KMS-11 (cell line): ENCODE measurements at regions not wholly inside any gene's neighbourhood (a gene's known extent, or its start where the extent isn't known, plus 50 kb on each side); places are given as distances from the start of the nearest gene placed in this dataset.
"Not testable (repeated sequence)": the region's sequence is repeated elsewhere in the genome, so short reads cannot be mapped to it uniquely, and the experiment has no call there.

ENCODE experiments used
- H2AFZ ChIP-seq: fragments of 200-600 bp; sonication (generic); 2 replicates; pipeline ENCODE4 v1.6.1; 2016; ENCODE audit warnings: antibody characterized with exemption, mixed run types, low read depth
- H3K27ac ChIP-seq: fragments of 200-600 bp; sonication (generic); 2 replicates; pipeline ENCODE4 v1.6.1; 2016; ENCODE audit warnings: mild to moderate bottlenecking, mixed run types
- H3K27me3 ChIP-seq: fragments of 200-600 bp; sonication (generic); 2 replicates; pipeline ENCODE4 v1.6.1; 2017; ENCODE audit warnings: mild to moderate bottlenecking, low read depth, mixed run types, moderate library complexity; ENCODE audit not compliant: insufficient read depth
- H3K36me3 ChIP-seq: fragments of 200-600 bp; sonication (generic); 2 replicates; pipeline ENCODE4 v1.6.1; 2017; ENCODE audit warnings: mild to moderate bottlenecking, mixed run types; ENCODE audit not compliant: insufficient read depth
- H3K4me1 ChIP-seq: fragments of 200-600 bp; sonication (generic); 2 replicates; pipeline ENCODE4 v1.6.1; 2016; ENCODE audit warnings: mild to moderate bottlenecking, low read depth, mixed run types; ENCODE audit not compliant: poor library complexity, severe bottlenecking
- H3K4me2 ChIP-seq: fragments of 200-600 bp; sonication (generic); 2 replicates; pipeline ENCODE4 v1.7.0; 2016; ENCODE audit warnings: mild to moderate bottlenecking, mixed run types
- H3K4me3 ChIP-seq: fragments of 200-600 bp; sonication (generic); IDR thresholded peaks from 2 replicates; pipeline ENCODE4 v1.6.1; 2017; ENCODE audit warnings: low read depth, low read length, mixed read lengths; ENCODE audit not compliant: insufficient read depth
- H3K79me2 ChIP-seq: fragments of 200-600 bp; sonication (generic); 2 replicates; pipeline ENCODE4 v1.6.1; 2016; ENCODE audit warnings: low read depth, mixed run types; ENCODE audit not compliant: insufficient read depth
- H3K9ac ChIP-seq: fragments of 200-600 bp; sonication (generic); 2 replicates; pipeline ENCODE4 v1.6.1; 2016; ENCODE audit warnings: mild to moderate bottlenecking, mixed run types
- H4K20me1 ChIP-seq: fragments of 200-600 bp; sonication (generic); 2 replicates; pipeline ENCODE4 v1.6.1; 2016; ENCODE audit warnings: mild to moderate bottlenecking, mixed run types; ENCODE audit not compliant: insufficient read depth
- CTCF ChIP-seq: fragments of 200-600 bp; sonication (generic); conservative IDR thresholded peaks from 2 replicates; pipeline ENCODE4 v1.6.1; 2017; ENCODE audit warnings: low read depth, mild to moderate bottlenecking, antibody characterized with exemption, low read length, moderate library complexity, mixed read lengths

GRCh38 chr12:84036912-84037311, 875.7 kb downstream of the SLC6A15 start:
- H3K4me2 ChIP-seq: no peak overlapping the region
- H3K27ac ChIP-seq: no peak overlapping the region
- H3K4me3 ChIP-seq: no peak overlapping the region
- H4K20me1 ChIP-seq: no peaks in the 10 kb centered on the region
- H3K27me3 ChIP-seq: no peaks in the 10 kb centered on the region
- TF ChIP-seq CTCF: no peak
- H3K36me3 ChIP-seq: no peaks in the 10 kb centered on the region
- no peaks in the 10 kb centered on the region for H3K4me1 ChIP-seq
- no peak overlapping the region for H3K9ac ChIP-seq
- no peaks in the 10 kb centered on the region for H3K79me2 ChIP-seq
- H2AFZ ChIP-seq: no peak overlapping the region

DNA sequence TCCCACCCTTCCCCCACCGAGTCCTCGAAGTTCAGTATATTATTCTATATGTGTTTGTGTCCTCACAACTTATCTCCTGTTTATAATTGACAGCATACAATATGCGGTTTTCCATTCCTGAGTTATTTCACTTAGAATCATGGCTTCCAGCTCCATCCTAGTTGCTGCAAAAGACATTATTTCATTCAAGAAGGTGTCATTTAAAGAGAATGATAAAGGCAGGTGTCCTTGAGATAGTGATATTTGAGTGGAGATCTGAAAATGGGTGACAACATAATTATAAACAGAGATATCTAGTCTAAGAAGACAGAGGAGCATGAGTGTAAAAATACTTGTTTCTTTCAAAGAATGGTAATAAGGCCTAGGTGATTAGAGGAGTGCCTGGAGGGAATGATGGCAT, 876.8 kb downstream of the SLC6A15 start:
- H2AFZ ChIP-seq: no peak overlapping the region
- H3K4me2 ChIP-seq: no peak overlapping the region

DNA sequence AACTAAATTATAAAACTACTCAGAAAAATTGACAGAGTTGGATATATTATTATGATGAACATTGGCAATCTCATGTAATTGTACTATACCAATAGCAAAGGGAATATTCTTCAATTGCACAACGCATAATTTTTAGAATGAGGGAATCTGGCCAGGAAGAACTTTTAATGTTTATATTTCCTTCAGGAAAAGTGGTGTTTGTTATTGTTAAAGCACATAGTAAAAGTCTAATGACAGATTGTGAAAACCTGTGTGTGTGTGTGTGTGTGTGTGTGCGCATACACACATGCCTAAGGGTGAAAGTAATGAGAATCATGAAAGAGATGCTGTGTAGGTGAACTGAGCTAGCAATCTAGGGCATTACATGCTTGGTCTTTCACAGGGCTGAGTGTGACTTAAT, 877.7 kb downstream of the SLC6A15 start:
- Histone ChIP-seq H3K4me1 (no peaks in the 10 kb centered on the region), H3K27ac (no peak overlapping the region), H3K79me2 (no peaks in the 10 kb centered on the region), H4K20me1 (no peaks in the 10 kb centered on the region), H3K4me2 (no peak overlapping the region), H3K27me3 (no peaks in the 10 kb centered on the region), H3K4me3 (no peak overlapping the region), H3K36me3 (no peaks in the 10 kb centered on the region), H3K9ac (no peak overlapping the region), H2AFZ (no peak overlapping the region)
- TF ChIP-seq CTCF: no peak

More for the DNA sequence above, 876.8 kb downstream of the SLC6A15 start:
- no peaks in the 10 kb centered on the region for H3K79me2 ChIP-seq
- no peak overlapping the region for H3K27ac ChIP-seq
- H3K4me1 ChIP-seq: no peaks in the 10 kb centered on the region
- no peaks in the 10 kb centered on the region for H4K20me1 ChIP-seq
- no peaks in the 10 kb centered on the region for H3K36me3 ChIP-seq
- no peaks in the 10 kb centered on the region for H3K27me3 ChIP-seq
- no peak overlapping the region for H3K4me3 ChIP-seq
- H3K9ac ChIP-seq: no peak overlapping the region
- TF ChIP-seq CTCF: no peak

DNA sequence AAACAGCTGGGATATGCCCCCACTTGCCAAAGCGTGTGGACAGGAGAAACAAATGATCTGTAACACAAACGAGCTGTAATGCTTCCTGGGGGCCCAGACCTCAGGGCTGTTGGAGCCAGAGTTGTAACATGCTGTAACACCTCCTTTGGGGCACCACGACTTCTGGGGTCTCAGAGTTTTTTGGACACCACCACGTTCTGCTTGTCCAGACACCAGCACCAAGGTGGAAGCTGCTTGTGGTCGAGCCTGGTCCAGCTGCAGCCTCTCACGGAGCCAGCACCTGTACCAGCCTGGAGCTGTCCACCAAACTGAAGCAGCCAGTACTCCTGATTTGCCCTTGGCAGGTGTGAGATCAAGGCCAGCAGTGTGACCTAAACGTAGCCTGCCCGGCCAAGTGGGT, 879.4 kb downstream of the SLC6A15 start:
- H2AFZ ChIP-seq: no peak overlapping the region
- no peak overlapping the region for H3K4me2 ChIP-seq
- no peaks in the 10 kb centered on the region for H4K20me1 ChIP-seq
- H3K27me3 ChIP-seq: no peaks in the 10 kb centered on the region
- no peaks in the 10 kb centered on the region for H3K36me3 ChIP-seq
- no peak overlapping the region for H3K4me3 ChIP-seq
- H3K9ac ChIP-seq: no peak overlapping the region
- no peak overlapping the region for H3K27ac ChIP-seq
- no peaks in the 10 kb centered on the region for H3K4me1 ChIP-seq
- H3K79me2 ChIP-seq: no peaks in the 10 kb centered on the region
- no peak for TF ChIP-seq CTCF

DNA sequence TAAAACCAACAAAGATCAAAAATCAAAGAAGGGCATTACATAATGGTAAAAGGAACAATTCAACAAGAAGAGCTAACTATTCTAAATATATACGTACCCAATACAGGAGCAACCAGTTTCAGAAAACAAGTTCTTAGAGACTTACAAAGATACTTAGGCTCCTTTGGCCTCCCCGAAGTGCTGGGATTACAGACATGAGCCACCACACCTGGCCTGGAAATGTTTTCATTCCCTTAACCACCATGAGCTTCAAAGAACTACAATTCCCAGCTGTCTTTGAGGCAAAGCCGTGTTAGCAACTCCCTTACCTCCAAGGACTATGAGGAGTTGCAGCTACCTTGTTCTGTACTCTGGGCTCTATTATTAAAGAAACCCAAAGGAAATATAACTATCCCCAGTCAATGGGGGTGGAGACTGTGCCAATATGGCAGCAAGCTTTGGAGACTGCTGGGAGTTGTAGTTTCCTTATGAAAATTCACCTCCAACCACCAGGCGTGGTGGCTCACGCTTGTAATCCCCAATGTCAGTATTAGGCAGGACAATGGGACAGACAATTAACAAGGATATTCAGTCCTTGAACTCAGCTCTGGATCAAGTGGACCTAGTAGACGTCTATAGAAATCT, 893.9 kb downstream of the SLC6A15 start:
- not testable (repeated sequence) for H3K9ac ChIP-seq, H3K27me3 ChIP-seq, H3K4me1 ChIP-seq, H3K36me3 ChIP-seq, H3K79me2 ChIP-seq, H3K27ac ChIP-seq, H3K4me3 ChIP-seq, H4K20me1 ChIP-seq, H2AFZ ChIP-seq, H3K4me2 ChIP-seq
